ENCODE measurements at regions not wholly inside any gene's neighbourhood (a gene's known extent, or its start where the extent isn't known, plus 50 kb on each side); places are given as distances from the start of the nearest gene placed in this dataset.

DNA sequence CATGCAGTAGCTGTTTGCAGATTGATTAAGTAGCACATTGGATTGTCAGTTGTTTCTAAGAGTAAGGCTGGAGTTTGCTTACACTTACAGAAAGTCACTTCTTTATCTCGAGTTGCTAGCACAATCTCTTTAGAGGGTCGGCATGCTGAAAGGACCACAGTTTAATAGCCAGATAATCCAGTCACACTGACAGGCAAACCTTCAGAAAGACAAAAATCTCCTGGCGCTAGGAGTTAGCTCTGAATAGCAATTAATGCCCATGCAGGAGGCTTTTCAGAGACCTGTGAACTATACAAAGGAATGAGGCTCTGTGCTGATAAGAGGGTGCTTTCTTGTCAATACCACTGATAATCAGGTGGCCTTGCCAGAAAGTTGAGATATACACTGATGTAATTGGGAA, 1043.0 kb downstream of the AACS start:
- TF ChIP-seq, protein P1, sequence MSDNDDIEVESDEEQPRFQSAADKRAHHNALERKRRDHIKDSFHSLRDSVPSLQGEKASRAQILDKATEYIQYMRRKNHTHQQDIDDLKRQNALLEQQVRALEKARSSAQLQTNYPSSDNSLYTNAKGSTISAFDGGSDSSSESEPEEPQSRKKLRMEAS (IDR thresholded peaks at IDR 0.05; ENCODE audit: low read depth, low read length) = no peak
- TF ChIP-seq, protein P2, sequence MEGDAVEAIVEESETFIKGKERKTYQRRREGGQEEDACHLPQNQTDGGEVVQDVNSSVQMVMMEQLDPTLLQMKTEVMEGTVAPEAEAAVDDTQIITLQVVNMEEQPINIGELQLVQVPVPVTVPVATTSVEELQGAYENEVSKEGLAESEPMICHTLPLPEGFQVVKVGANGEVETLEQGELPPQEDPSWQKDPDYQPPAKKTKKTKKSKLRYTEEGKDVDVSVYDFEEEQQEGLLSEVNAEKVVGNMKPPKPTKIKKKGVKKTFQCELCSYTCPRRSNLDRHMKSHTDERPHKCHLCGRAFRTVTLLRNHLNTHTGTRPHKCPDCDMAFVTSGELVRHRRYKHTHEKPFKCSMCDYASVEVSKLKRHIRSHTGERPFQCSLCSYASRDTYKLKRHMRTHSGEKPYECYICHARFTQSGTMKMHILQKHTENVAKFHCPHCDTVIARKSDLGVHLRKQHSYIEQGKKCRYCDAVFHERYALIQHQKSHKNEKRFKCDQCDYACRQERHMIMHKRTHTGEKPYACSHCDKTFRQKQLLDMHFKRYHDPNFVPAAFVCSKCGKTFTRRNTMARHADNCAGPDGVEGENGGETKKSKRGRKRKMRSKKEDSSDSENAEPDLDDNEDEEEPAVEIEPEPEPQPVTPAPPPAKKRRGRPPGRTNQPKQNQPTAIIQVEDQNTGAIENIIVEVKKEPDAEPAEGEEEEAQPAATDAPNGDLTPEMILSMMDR (IDR thresholded peaks at IDR 0.05; ENCODE audit: low read depth, low read length) = no peak
- no peak for TF ChIP-seq POLR2A (IDR thresholded peaks at IDR 0.05; ENCODE audit: extremely low read depth, insufficient read length)
- TF ChIP-seq MYC (IDR thresholded peaks at IDR 0.05; ENCODE audit: low read depth, low read length) = no peak
- DNase-seq (ENCODE audit: low read depth) = no peak
- H3K4me3 ChIP-seq (ENCODE audit: low read depth, low read length) = no peak overlapping the region

DNA sequence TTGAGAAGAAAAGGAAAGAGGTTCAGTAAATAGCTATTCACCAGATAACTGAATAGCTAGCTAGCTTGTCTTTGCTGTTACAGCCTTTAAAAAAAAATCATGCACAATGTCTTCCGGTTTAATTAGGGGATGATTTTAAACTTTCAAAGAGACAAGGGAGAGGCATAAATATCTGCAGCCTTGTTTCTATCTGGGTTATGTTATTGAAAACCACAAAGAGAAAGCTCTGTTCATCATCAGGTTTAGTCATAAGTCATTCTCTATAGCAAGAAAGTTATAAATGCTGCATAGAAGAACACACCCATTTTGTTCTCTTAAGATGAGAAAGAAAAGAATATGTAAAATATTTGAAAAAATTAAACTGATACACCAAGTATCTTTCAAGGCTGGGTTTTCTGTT, 1046.9 kb downstream of the AACS start:
- H3K4me3 ChIP-seq (ENCODE audit: low read depth, low read length) = no peak overlapping the region
- DNase-seq (ENCODE audit: low read depth) = no peak
- no peak for TF ChIP-seq MYC (IDR thresholded peaks at IDR 0.05; ENCODE audit: low read depth, low read length)
- TF ChIP-seq, protein P2 (IDR thresholded peaks at IDR 0.05; ENCODE audit: low read depth, low read length) = no peak
- no peak for TF ChIP-seq POLR2A (IDR thresholded peaks at IDR 0.05; ENCODE audit: extremely low read depth, insufficient read length)
- TF ChIP-seq, protein P1 (IDR thresholded peaks at IDR 0.05; ENCODE audit: low read depth, low read length) = no peak

DNA sequence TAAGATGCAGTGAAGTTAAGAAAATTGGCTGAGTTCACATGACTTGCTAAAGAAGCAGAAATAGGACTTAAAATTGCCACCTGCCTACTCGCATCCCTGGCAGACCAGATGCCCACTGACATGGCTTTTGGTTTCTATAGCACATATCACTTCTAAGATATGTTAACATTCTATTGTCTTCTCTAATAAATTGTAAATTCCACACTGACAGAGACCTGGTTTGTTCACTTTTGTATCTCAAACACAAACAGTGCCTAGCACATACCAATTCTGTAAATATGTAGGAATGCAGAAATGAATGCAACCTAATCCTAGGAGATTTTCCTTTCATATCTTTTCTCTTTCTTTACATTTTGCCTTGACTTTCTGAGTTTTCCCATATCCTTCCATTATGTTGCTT, 1047.6 kb downstream of the AACS start:
- H3K4me3 ChIP-seq (ENCODE audit: low read depth, low read length) = no peak overlapping the region
- no peak for TF ChIP-seq POLR2A (IDR thresholded peaks at IDR 0.05; ENCODE audit: extremely low read depth, insufficient read length)
- TF ChIP-seq, protein P1 (IDR thresholded peaks at IDR 0.05; ENCODE audit: low read depth, low read length) = no peak
- TF ChIP-seq MYC (IDR thresholded peaks at IDR 0.05; ENCODE audit: low read depth, low read length) = no peak
- TF ChIP-seq, protein P2 (IDR thresholded peaks at IDR 0.05; ENCODE audit: low read depth, low read length) = no peak
- no peak for DNase-seq (ENCODE audit: low read depth)

DNA sequence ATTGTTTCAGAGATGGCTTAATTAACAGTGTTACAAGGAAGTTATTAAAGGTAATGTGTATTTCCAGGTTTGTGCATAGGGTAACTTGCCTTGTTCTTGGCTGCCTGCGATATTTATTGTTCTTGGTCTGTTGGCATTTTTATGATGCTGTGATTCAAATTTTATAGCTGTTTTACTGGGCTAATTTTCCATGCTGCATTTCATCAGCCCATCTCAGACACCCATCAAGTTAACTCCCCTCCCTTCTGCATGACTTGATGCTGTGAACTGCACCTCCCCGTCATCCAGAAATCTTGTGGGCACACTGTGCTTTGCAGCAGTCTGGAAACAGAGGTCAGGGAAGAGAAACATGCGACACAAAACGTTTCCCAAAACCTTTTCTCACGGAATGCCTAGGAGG, 1049.2 kb downstream of the AACS start:
- no peak overlapping the region for H3K4me3 ChIP-seq (ENCODE audit: low read depth, low read length)
- TF ChIP-seq, protein P1 (IDR thresholded peaks at IDR 0.05; ENCODE audit: low read depth, low read length) = no peak
- TF ChIP-seq, protein P2 (IDR thresholded peaks at IDR 0.05; ENCODE audit: low read depth, low read length) = no peak
- no peak for TF ChIP-seq POLR2A (IDR thresholded peaks at IDR 0.05; ENCODE audit: extremely low read depth, insufficient read length)
- no peak for TF ChIP-seq MYC (IDR thresholded peaks at IDR 0.05; ENCODE audit: low read depth, low read length)
- no peak for DNase-seq (ENCODE audit: low read depth)

DNA sequence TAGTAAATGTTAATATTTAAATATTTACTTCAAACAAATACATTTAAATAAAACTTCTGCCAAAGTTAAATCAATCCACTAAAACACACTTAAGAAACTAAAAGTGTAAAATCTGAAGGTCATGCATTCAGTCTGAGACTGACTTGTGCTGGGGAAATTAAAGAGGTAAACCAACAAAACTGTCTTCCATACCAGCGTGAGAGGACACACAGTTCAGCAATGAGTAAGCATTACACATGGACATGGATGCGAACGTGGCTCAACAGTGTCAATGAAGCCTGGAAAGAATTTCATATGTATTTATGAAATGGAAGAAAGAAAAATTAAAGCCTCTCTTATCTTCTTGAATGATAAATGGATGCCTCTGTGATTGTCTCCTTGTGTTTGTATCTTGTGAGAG, 1052.3 kb downstream of the AACS start:
- DNase-seq (ENCODE audit: low read depth) = no peak
- TF ChIP-seq, protein P2 (IDR thresholded peaks at IDR 0.05; ENCODE audit: low read depth, low read length) = no peak
- TF ChIP-seq, protein P1 (IDR thresholded peaks at IDR 0.05; ENCODE audit: low read depth, low read length) = no peak
- TF ChIP-seq MYC (IDR thresholded peaks at IDR 0.05; ENCODE audit: low read depth, low read length) = no peak
- TF ChIP-seq POLR2A (IDR thresholded peaks at IDR 0.05; ENCODE audit: extremely low read depth, insufficient read length) = no peak
- no peak overlapping the region for H3K4me3 ChIP-seq (ENCODE audit: low read depth, low read length)

DNA sequence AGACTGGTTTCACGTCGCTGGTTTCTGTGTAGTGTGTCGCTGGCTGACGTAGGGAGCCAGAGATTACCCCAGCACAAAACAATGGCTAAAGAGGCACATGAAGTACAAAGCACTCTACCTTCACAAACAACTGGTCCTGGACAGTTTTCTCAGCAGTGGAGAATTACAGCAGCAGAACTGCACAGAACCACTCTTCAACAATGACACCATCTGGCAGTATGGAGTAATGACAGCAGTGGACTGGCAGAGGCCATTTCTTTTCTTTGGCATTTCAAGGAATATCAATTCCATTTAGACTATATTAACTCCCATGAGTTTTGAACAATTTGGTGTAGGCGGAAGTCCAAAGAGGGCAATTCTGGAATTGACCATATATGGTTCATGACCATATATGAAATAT, 1074.1 kb downstream of the AACS start:
- no peak for TF ChIP-seq POLR2A (IDR thresholded peaks at IDR 0.05; ENCODE audit: extremely low read depth, insufficient read length)
- TF ChIP-seq, protein P2 (IDR thresholded peaks at IDR 0.05; ENCODE audit: low read depth, low read length) = peak; percentile 23
- peak; percentile 7 for DNase-seq (ENCODE audit: low read depth)
- H3K4me3 ChIP-seq (ENCODE audit: low read depth, low read length) = no peak overlapping the region
